Epithelial cell of esophagus (primary cell): ENCODE measurements at regions not wholly inside any gene's neighbourhood (a gene's known extent, or its start where the extent isn't known, plus 50 kb on each side); places are given as distances from the start of the nearest gene placed in this dataset.

Source experiments
- DNase-seq: peaks from one replicate; pipeline ENCODE4 v3.0.0; 2010; ENCODE audit warnings: low read depth
- H3K4me3 ChIP-seq: 2 replicates; pipeline ENCODE4 v1.5.1; 2011; ENCODE audit warnings: mild to moderate bottlenecking, low read length, control low read depth
- TF ChIP-seq, protein P1 (sequence below): IDR thresholded peaks from 2 replicates; pipeline ENCODE4 v1.5.1; 2011; ENCODE audit warnings: low read depth, mild to moderate bottlenecking, low read length, control low read depth, inconsistent platforms; ENCODE audit not compliant: insufficient read depth; ENCODE audit errors: missing control alignments

DNA sequence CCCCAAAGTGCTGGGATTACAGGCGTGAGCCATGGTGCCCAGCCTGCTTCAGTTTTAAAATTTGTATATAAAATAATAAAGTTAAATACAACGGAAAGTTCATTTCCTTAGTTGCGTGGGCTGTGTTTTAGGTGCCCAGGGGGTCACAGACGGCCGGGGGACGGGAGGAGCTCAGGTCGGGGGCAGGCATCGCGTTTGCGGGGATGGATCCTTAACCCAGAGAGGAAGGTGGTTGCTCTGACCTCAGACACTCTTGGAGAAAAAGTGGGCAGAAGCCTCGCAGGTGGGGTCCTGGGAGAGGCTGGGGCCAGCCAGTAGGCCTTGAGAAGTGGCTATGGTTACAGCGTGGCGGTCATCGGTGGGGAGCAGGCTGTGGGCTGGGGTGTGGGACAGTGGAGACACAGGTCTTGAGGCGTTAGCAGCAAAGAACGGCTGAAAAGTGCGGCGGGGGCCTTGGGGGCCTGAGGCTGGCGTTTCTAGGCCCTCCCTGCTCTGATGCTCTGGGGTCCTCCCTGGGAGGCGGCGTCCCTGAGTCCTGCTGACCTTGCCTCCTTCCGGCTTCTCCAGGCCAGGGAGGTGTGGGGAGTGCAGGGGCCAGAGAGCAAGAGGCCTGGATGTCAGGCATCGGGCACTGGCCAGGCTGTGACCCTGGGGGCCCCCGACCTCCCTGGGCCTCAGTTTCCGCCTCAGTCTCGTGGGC is 54.4 kb downstream of the UNCX start:
- no peak overlapping the region for H3K4me3 ChIP-seq
- no peak for DNase-seq
- TF ChIP-seq, protein P1, sequence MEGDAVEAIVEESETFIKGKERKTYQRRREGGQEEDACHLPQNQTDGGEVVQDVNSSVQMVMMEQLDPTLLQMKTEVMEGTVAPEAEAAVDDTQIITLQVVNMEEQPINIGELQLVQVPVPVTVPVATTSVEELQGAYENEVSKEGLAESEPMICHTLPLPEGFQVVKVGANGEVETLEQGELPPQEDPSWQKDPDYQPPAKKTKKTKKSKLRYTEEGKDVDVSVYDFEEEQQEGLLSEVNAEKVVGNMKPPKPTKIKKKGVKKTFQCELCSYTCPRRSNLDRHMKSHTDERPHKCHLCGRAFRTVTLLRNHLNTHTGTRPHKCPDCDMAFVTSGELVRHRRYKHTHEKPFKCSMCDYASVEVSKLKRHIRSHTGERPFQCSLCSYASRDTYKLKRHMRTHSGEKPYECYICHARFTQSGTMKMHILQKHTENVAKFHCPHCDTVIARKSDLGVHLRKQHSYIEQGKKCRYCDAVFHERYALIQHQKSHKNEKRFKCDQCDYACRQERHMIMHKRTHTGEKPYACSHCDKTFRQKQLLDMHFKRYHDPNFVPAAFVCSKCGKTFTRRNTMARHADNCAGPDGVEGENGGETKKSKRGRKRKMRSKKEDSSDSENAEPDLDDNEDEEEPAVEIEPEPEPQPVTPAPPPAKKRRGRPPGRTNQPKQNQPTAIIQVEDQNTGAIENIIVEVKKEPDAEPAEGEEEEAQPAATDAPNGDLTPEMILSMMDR, result no peak

DNA sequence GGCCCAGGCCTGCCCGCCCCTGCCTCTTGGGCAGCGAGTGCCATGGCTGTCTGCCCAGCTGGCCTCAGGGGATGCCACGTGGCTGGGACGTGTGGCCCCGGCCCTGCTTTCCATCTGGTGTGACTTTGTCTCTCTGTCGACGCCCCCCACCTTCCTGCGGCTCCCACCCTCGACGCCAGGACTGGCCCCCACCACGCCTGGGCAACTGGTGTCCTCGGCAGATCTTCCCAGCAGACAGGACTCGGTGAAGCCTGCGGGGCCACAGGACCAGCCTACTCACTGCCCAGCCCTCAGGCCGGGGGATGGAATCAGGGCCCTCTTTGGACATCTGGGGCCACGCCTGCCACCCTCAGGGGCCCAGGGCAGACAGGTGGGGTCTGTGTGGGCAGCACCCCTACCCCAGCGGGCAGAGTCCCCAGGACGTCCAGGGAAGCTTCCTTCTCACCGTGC is 55.1 kb downstream of the UNCX start:
- no peak for DNase-seq
- TF ChIP-seq, protein P1, result no peak
- no peak overlapping the region for H3K4me3 ChIP-seq

DNA sequence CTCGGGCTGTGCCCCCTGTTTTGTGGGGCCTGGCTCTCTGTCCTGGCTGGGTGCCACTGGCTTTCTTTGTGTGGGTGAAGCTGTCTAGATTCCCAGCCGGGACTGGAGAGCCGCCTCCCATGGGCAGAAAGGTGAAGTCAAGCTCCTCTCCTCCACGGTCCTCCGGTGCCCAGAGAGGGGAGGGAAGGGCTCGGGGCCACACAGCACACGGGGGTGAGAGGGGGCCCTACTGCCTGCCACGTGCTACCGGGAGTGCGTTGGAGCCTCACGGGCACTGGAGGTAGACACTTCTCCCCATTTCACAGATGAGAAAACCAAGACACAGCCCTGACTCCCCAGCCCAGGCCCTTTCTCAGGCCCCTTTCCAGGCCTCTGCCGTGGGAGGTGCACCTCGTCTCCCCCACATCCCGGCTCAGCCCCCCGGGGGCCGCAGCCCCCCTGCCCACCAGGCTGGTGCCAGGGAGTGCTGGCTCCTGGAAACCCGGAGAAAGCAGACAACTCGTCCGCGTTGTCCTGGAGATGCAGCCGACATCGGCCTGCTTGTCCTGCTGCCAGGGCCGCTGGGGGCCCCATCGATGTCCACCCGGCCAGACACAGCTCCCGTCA is 55.8 kb downstream of the UNCX start:
- H3K4me3 ChIP-seq, result no peak overlapping the region
- TF ChIP-seq, protein P1, result no peak
- DNase-seq, result no peak

DNA sequence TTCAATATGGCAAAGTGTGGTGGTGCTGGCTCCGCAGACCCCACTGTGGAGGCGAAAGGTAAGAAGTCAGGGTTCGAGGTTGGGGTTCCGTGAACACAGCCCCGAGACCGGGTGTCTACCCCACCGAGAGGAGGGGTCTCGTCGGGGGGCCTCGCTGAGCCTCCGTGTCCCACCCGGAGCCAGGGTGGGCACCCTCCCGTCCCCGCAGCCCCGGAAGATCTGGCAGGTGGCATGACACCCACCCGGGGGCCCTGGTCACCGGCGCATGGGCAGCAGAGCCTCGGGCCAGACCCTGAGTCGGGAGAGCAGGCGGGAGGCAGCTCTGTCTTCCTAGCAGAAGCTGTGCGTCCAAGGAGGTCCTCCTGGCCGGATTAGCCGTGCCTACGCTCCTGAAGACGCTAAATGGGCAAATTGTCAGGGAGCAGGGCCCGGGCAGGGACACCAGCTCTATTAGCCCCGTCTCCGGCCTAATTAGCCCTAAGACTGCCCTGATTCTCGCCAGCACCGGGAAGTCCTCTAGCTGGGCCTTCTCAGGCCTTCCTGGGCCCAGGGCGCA is 56.4 kb downstream of the UNCX start:
- DNase-seq, result no peak
- H3K4me3 ChIP-seq, result no peak overlapping the region
- TF ChIP-seq, protein P1, result no peak

DNA sequence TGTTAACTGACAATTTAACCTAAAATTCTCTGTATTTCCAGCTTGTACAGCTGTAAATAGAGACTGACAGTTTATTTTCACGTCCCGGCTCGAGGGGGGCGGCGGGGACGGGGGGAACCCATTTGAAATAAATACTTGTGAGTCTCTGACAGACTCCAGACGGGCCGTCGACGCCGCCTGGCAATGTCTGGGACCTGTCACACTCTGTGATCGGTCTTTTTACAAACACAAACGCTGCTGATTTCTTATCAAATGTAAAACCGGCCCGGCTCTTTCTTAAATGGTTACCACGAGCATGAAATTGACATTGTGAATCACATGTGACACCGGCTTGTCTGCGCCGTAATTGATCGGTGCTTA is 57.0 kb downstream of the UNCX start:
- no peak for DNase-seq
- no peak overlapping the region for H3K4me3 ChIP-seq
- TF ChIP-seq, protein P1, result no peak

DNA sequence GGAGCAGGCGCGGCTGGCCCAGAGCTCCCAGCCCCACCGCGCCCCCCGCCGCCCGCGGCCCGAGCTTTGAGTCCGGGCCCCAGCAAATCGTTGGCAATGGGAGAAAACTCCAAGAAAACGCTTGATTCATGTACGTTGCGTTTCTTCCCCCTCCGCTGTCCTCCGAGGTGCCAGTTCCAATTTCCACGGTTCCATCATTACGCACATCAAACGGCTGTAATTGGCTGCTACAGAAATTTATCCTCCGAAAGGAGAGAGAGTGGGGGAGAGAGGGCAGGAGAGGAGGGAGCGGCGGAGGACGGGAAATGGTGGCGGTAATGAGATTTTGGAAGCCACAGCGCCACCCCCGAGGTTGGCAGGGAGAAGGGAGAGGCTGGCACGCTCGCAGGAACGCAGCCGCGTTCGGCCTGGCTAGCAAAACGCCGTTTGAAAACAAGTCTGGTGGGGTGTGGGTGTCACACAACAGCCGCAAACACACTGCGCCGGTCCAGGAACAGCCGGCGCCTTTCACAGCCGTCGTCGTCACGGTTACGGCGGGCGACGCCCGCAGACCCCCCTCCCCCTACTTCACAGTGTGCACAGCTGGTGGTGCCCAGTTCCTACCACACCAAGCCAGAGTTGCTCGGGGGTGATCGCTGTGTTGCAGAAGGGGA is 57.5 kb downstream of the UNCX start:
- DNase-seq, result peak; percentile 22
- peak overlapping the region; percentile 27 for H3K4me3 ChIP-seq
- TF ChIP-seq, protein P1, result peak; percentile 29
